Activated CD4-positive, alpha-beta T cell treated with anti-CD3 and anti-CD28 coated beads, Interleukin-2, amount 10 ng/mL, durations not matched to agents 24 days and 14 days (primary cell): ENCODE measurements at regions not wholly inside any gene's neighbourhood (a gene's known extent, or its start where the extent isn't known, plus 50 kb on each side); places are given as distances from the start of the nearest gene placed in this dataset.
A peak's percentile ranks its signal among the peaks of the same experiment; 100 is the strongest.

Source experiments
- DNase-seq: peaks from one replicate; pipeline ENCODE4 v3.0.0; 2022
- H3K27ac Mint-ChIP-seq: one replicate; pipeline ENCODE4 v1.8.0; 2022; ENCODE audit warnings: mild to moderate bottlenecking, mixed read lengths
- H3K27me3 Mint-ChIP-seq: one replicate; pipeline ENCODE4 v1.8.0; 2022; ENCODE audit warnings: mixed read lengths
- H3K36me3 Mint-ChIP-seq: one replicate; pipeline ENCODE4 v1.8.0; 2022; ENCODE audit warnings: low read depth, mild to moderate bottlenecking, mixed read lengths
- H3K4me1 Mint-ChIP-seq: one replicate; pipeline ENCODE4 v1.8.0; 2021; ENCODE audit warnings: mixed read lengths
- H3K4me3 Mint-ChIP-seq: one replicate; pipeline ENCODE4 v1.8.0; 2022; ENCODE audit warnings: mild to moderate bottlenecking, moderate library complexity, mixed read lengths
- H3K9me3 Mint-ChIP-seq: one replicate; pipeline ENCODE4 v1.8.0; 2021; ENCODE audit warnings: mixed read lengths
- intact Hi-C: fragments of 100-400 bp; cut with micrococcal nuclease; formaldehyde crosslinking; loops from one replicate; pipeline ENCODE4 v1.15.1; 2023

- H3K4me1 Mint-ChIP-seq = no peaks in the 10 kb centered on the region
- H3K9me3 Mint-ChIP-seq = no peaks in the 10 kb centered on the region
- H3K27me3 Mint-ChIP-seq = no peaks in the 10 kb centered on the region
- intact Hi-C loops = no loop called here
- H3K36me3 Mint-ChIP-seq = no peaks in the 10 kb centered on the region
- no peak overlapping the region for H3K27ac Mint-ChIP-seq
- H3K4me3 Mint-ChIP-seq = no peak overlapping the region
- DNase-seq = no peak
Observed at GRCh38 chr7:16084875-16085274, 336.5 kb downstream of the CRPPA start.

- Mint-ChIP-seq H3K36me3 (no peaks in the 10 kb centered on the region), H3K4me3 (no peak overlapping the region), H3K27ac (no peak overlapping the region), H3K4me1 (no peaks in the 10 kb centered on the region), H3K27me3 (no peaks in the 10 kb centered on the region), H3K9me3 (no peaks in the 10 kb centered on the region)
- intact Hi-C loops = no loop called here
- no peak for DNase-seq
Observed at GRCh38 chr7:16084370-16084769, 337.0 kb downstream of the CRPPA start.

- Mint-ChIP-seq H3K9me3 (no peaks in the 10 kb centered on the region), H3K4me1 (no peaks in the 10 kb centered on the region), H3K27ac (no peak overlapping the region), H3K4me3 (no peak overlapping the region), H3K36me3 (no peaks in the 10 kb centered on the region), H3K27me3 (no peaks in the 10 kb centered on the region)
- intact Hi-C loops = no loop called here
- no peak for DNase-seq
Observed at GRCh38 chr7:16083931-16084330, 337.4 kb downstream of the CRPPA start.

GRCh38 chr7:16080131-16080530 is 341.2 kb downstream of the CRPPA start:
- Mint-ChIP-seq H3K4me1 (no peaks in the 10 kb centered on the region), H3K9me3 (no peaks in the 10 kb centered on the region), H3K4me3 (no peak overlapping the region), H3K27me3 (no peaks in the 10 kb centered on the region), H3K36me3 (no peaks in the 10 kb centered on the region), H3K27ac (no peak overlapping the region)
- DNase-seq = no peak
- intact Hi-C loops = no loop called here

GRCh38 chr7:16079723-16080122 is 341.6 kb downstream of the CRPPA start:
- Mint-ChIP-seq H3K27me3 (no peaks in the 10 kb centered on the region), H3K9me3 (no peaks in the 10 kb centered on the region), H3K27ac (no peak overlapping the region), H3K4me1 (no peaks in the 10 kb centered on the region), H3K36me3 (no peaks in the 10 kb centered on the region), H3K4me3 (no peak overlapping the region)
- intact Hi-C loops = loop anchor here (5.0 kb wide), 1 partner anchor 838 kb away; no protein-coding TSS in a partner anchor
- DNase-seq = no peak

- H3K9me3 Mint-ChIP-seq = no peaks in the 10 kb centered on the region
- no peak overlapping the region for H3K27ac Mint-ChIP-seq
- no peaks in the 10 kb centered on the region for H3K36me3 Mint-ChIP-seq
- intact Hi-C loops = loop anchor here (1.0 to 5.0 kb wide), 2 partner anchors 486 to 839 kb away; no protein-coding TSS in a partner anchor
- H3K27me3 Mint-ChIP-seq = no peaks in the 10 kb centered on the region
- H3K4me3 Mint-ChIP-seq = no peak overlapping the region
- H3K4me1 Mint-ChIP-seq = no peaks in the 10 kb centered on the region
- peak; percentile 72 for DNase-seq
Observed at GRCh38 chr7:16078076-16078952, 343.0 kb downstream of the CRPPA start.

- H3K4me1 Mint-ChIP-seq = no peaks in the 10 kb centered on the region
Observed at GRCh38 chr7:16071246-16071857, 350.0 kb downstream of the CRPPA start.

GRCh38 chr7:16070806-16071205 is 350.5 kb downstream of the CRPPA start:
- H3K9me3 Mint-ChIP-seq = no peaks in the 10 kb centered on the region
- H3K27ac Mint-ChIP-seq = no peak overlapping the region
- H3K4me1 Mint-ChIP-seq = no peaks in the 10 kb centered on the region
- H3K36me3 Mint-ChIP-seq = no peaks in the 10 kb centered on the region
- no peak for DNase-seq
- H3K27me3 Mint-ChIP-seq = no peaks in the 10 kb centered on the region
- intact Hi-C loops = loop anchor here (2.0 kb wide), 1 partner anchor 744 kb away; no protein-coding TSS in a partner anchor
- no peak overlapping the region for H3K4me3 Mint-ChIP-seq

More at GRCh38 chr7:16071246-16071857, 350.0 kb downstream of the CRPPA start:
- peak; percentile 59 for DNase-seq
- no peaks in the 10 kb centered on the region for H3K9me3 Mint-ChIP-seq
- no peaks in the 10 kb centered on the region for H3K27me3 Mint-ChIP-seq
- H3K36me3 Mint-ChIP-seq = no peaks in the 10 kb centered on the region
- H3K4me3 Mint-ChIP-seq = no peak overlapping the region
- intact Hi-C loops = loop anchor here (2.0 kb wide), 1 partner anchor 745 kb away; no protein-coding TSS in a partner anchor
- no peak overlapping the region for H3K27ac Mint-ChIP-seq

- Mint-ChIP-seq H3K4me1 (no peaks in the 10 kb centered on the region), H3K4me3 (no peak overlapping the region), H3K27ac (no peak overlapping the region), H3K9me3 (no peaks in the 10 kb centered on the region), H3K27me3 (no peaks in the 10 kb centered on the region), H3K36me3 (no peaks in the 10 kb centered on the region)
- intact Hi-C loops = loop anchor here (2.0 kb wide), 1 partner anchor 743 kb away; no protein-coding TSS in a partner anchor
- no peak for DNase-seq
Observed at GRCh38 chr7:16069998-16070397, 351.3 kb downstream of the CRPPA start.

GRCh38 chr7:16068183-16068582 is 353.2 kb downstream of the CRPPA start:
- intact Hi-C loops = no loop called here

GRCh38 chr7:16067711-16068110 is 353.6 kb downstream of the CRPPA start:
- no peaks in the 10 kb centered on the region for H3K4me1 Mint-ChIP-seq
- no peaks in the 10 kb centered on the region for H3K36me3 Mint-ChIP-seq
- no peak overlapping the region for H3K27ac Mint-ChIP-seq
- DNase-seq = no peak
- H3K4me3 Mint-ChIP-seq = no peak overlapping the region
- intact Hi-C loops = no loop called here
- no peaks in the 10 kb centered on the region for H3K9me3 Mint-ChIP-seq
- no peaks in the 10 kb centered on the region for H3K27me3 Mint-ChIP-seq

More at GRCh38 chr7:16068183-16068582, 353.2 kb downstream of the CRPPA start:
- no peaks in the 10 kb centered on the region for H3K36me3 Mint-ChIP-seq
- no peaks in the 10 kb centered on the region for H3K4me1 Mint-ChIP-seq
- no peaks in the 10 kb centered on the region for H3K9me3 Mint-ChIP-seq
- no peaks in the 10 kb centered on the region for H3K27me3 Mint-ChIP-seq
- H3K27ac Mint-ChIP-seq = no peak overlapping the region
- no peak for DNase-seq
- H3K4me3 Mint-ChIP-seq = no peak overlapping the region

- H3K4me3 Mint-ChIP-seq = no peak overlapping the region
- H3K9me3 Mint-ChIP-seq = no peaks in the 10 kb centered on the region
- H3K4me1 Mint-ChIP-seq = no peaks in the 10 kb centered on the region
Observed at GRCh38 chr7:16066805-16067459, 354.4 kb downstream of the CRPPA start.

GRCh38 chr7:16065939-16066338 is 355.4 kb downstream of the CRPPA start:
- Mint-ChIP-seq H3K4me3 (no peak overlapping the region), H3K36me3 (no peaks in the 10 kb centered on the region), H3K27me3 (no peaks in the 10 kb centered on the region), H3K9me3 (no peaks in the 10 kb centered on the region), H3K4me1 (no peaks in the 10 kb centered on the region), H3K27ac (no peak overlapping the region)
- DNase-seq = no peak
- intact Hi-C loops = no loop called here

More at GRCh38 chr7:16066805-16067459, 354.4 kb downstream of the CRPPA start:
- H3K36me3 Mint-ChIP-seq = no peaks in the 10 kb centered on the region
- no peak for DNase-seq
- no peaks in the 10 kb centered on the region for H3K27me3 Mint-ChIP-seq
- intact Hi-C loops = no loop called here
- no peak overlapping the region for H3K27ac Mint-ChIP-seq
